AG04449 (cell line): ENCODE measurements at regions not wholly inside any gene's neighbourhood (a gene's known extent, or its start where the extent isn't known, plus 50 kb on each side); places are given as distances from the start of the nearest gene placed in this dataset.

ENCODE experiments used
- CTCF ChIA-PET: fragments of 350-600 bp; formaldehyde crosslinking; extraction: SDS; loops from one replicate; lab custom pipeline; 2021; ENCODE audit warnings: antibody characterized with exemption; lab: Yijun Ruan, JAX
- POLR2A ChIA-PET: fragments of 400-600, 350-600 bp; formaldehyde crosslinking; extraction: SDS; loops from one replicate; lab custom pipeline; 2020; ENCODE audit warnings: antibody characterized with exemption, inconsistent platforms; lab: Yijun Ruan, JAX
- DNase-seq: peaks from one replicate; pipeline ENCODE4 v3.0.0-alpha.2; 2010; ENCODE audit warnings: low read depth, low spot score
- H3K4me3 ChIP-seq: 2 replicates; pipeline ENCODE4 v1.5.1; 2011; ENCODE audit warnings: low read depth, mild to moderate bottlenecking, control low read depth, low read length
- CTCF ChIP-seq: IDR thresholded peaks from one replicate; pipeline ENCODE4 v1.5.1; 2011; ENCODE audit warnings: mild to moderate bottlenecking, moderate library complexity, low read length, control low read depth, inconsistent platforms; ENCODE audit not compliant: insufficient read depth; ENCODE audit errors: missing control alignments

GRCh38 chr20:22446613-22447446, 137.5 kb downstream of the FOXA2 start:
- ChIA-PET POLR2A (no interaction called here), CTCF (no interaction called here)
- no peak for DNase-seq
- H3K4me3 ChIP-seq: no peak overlapping the region
- no peak for TF ChIP-seq CTCF

GRCh38 chr20:22442318-22442717, 142.1 kb downstream of the FOXA2 start:
- no peak for DNase-seq
- no peak for TF ChIP-seq CTCF
- ChIA-PET POLR2A (no interaction called here), CTCF (interaction anchor here (1.3 kb wide), 1 partner anchor 11 kb away, joined by 3 read pairs; no protein-coding TSS in a partner anchor)
- H3K4me3 ChIP-seq: no peak overlapping the region

- no peak for DNase-seq
- ChIA-PET CTCF (no interaction called here), POLR2A (no interaction called here)
- TF ChIP-seq CTCF: peak; percentile 7
- no peak overlapping the region for H3K4me3 ChIP-seq
Observed at GRCh38 chr20:22438926-22439325, 145.4 kb downstream of the FOXA2 start.

- ChIA-PET POLR2A (no interaction called here), CTCF (no interaction called here)
- no peak overlapping the region for H3K4me3 ChIP-seq
- no peak for TF ChIP-seq CTCF
- DNase-seq: no peak
Observed at GRCh38 chr20:22438346-22438745, 146.0 kb downstream of the FOXA2 start.

GRCh38 chr20:22437354-22437753, 147.0 kb downstream of the FOXA2 start:
- H3K4me3 ChIP-seq: no peak overlapping the region
- CTCF ChIA-PET: no interaction called here
- no peak for TF ChIP-seq CTCF
- DNase-seq: no peak
- POLR2A ChIA-PET: no interaction called here

GRCh38 chr20:22431419-22431818, 153.0 kb downstream of the FOXA2 start:
- ChIA-PET CTCF (no interaction called here), POLR2A (no interaction called here)
- no peak overlapping the region for H3K4me3 ChIP-seq
- DNase-seq: no peak
- no peak for TF ChIP-seq CTCF
